Thyroid gland (tissue), 4 donors: ENCODE measurements at regions not wholly inside any gene's neighbourhood (a gene's known extent, or its start where the extent isn't known, plus 50 kb on each side); places are given as distances from the start of the nearest gene placed in this dataset.

Experiments used
- DNase-seq, 2 donors: peaks; one replicate each; pipeline ENCODE4 v3.0.0-alpha.2; 2019
- H3K27ac ChIP-seq, 3 donors: fragments of 200-600 bp; sonication (generic); 1 replicate in 2 of 3; 2 replicates in 1 of 3; pipeline ENCODE4 v1.5.1; 2016 to 2019; ENCODE audit warnings: mild to moderate bottlenecking in 1 of 3, moderate library complexity in 1 of 3
- H3K27me3 ChIP-seq: fragments of 200-600 bp; sonication (generic); one replicate; pipeline ENCODE4 v1.5.1; 2019
- H3K36me3 ChIP-seq, 2 donors: fragments of 200-600 bp; sonication (generic); one replicate each; pipeline ENCODE4 v1.5.1; 2016 to 2019
- H3K4me1 ChIP-seq, 2 donors: fragments of 200-600 bp; sonication (generic); one replicate each; pipeline ENCODE4 v1.5.1; 2017 to 2019
- H3K4me3 ChIP-seq, 3 donors: fragments of 200-600 bp; sonication (generic); replicated peaks in 1 of 3; 1 replicate in 2 of 3; 2 replicates in 1 of 3; pipeline ENCODE4 v1.5.1; 2016; ENCODE audit warnings: mild to moderate bottlenecking in 1 of 3
- H3K9me3 ChIP-seq: fragments of 200-600 bp; sonication (generic); one replicate; pipeline ENCODE4 v1.5.1; 2017
- CTCF ChIP-seq, 6 experiments: fragments of 200-600 bp in 3 of 6; fragments of 450-650 bp in 3 of 6; sonication (generic) in 3 of 6; IDR thresholded peaks; one replicate each; pipeline ENCODE4 v1.5.1; 2016 to 2019; ENCODE audit warnings: antibody characterized with exemption in 6 of 6, mild to moderate bottlenecking in 2 of 6, inconsistent platforms in 1 of 6, moderate library complexity in 1 of 6
- POLR2A ChIP-seq, 2 donors: fragments of 450-650 bp; IDR thresholded peaks; one replicate each; pipeline ENCODE4 v1.6.1; 2017; ENCODE audit warnings: antibody characterized with exemption in 2 of 2, mild to moderate bottlenecking in 2 of 2, moderate library complexity in 1 of 2
- WGBS, 2 donors: methylation state at CpG; one replicate each; pipeline ENCODE4 v1.1.5; 2017; 5-methylcytosine and 5-hydroxymethylcytosine counted together
- intact Hi-C: fragments of 100-400 bp; cut with DNase I; formaldehyde crosslinking; loops from one replicate; pipeline ENCODE4 v1.15.1; 2023

DNA sequence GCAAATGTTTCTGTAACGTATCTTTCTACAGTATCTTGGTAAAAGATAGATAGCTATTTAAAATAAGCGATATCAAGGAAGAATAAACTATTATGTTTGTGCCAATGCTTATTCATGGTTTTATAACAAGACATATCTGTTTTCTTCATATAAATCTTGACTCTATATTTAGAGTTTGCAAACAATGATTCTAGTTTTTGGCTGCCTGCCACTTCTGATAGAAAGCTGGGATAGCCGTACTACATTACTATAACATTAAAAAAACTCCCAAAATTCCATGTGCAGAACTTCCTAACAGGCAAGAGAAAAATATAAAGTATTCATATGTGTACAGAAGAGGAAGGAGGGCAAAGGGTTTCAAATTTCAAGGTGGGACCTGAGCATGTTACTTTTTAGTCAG lies 985.0 kb downstream of the BCL11A start:
- no peak overlapping the region for H3K27ac ChIP-seq
- DNase-seq = no peak
- intact Hi-C loops = no loop called here
- no peaks in the 10 kb centered on the region for H3K9me3 ChIP-seq
- 68% methylated on average over 3 of the region's 3 CpGs for WGBS, 2 donors
- H3K4me1 ChIP-seq = no peaks in the 10 kb centered on the region
- H3K27me3 ChIP-seq = no peaks in the 10 kb centered on the region
- TF ChIP-seq CTCF (IDR thresholded peaks at IDR 0.05) = no peak
- no peak for TF ChIP-seq POLR2A (IDR thresholded peaks at IDR 0.05)
- no peaks in the 10 kb centered on the region for H3K36me3 ChIP-seq
- H3K4me3 ChIP-seq = no peak overlapping the region

- DNase-seq = no peak
- 72 to 77% methylated on average over 6 of the region's 6 CpGs for WGBS, 2 donors
- no peak overlapping the region for H3K27ac ChIP-seq
These were observed 986.3 kb downstream of the BCL11A start for GRCh38 chr2:59567151-59567550.

GRCh38 chr2:59566739-59567138 lies 986.7 kb downstream of the BCL11A start:
- Histone ChIP-seq H3K27ac (no peak overlapping the region), H3K4me1 (no peaks in the 10 kb centered on the region), H3K27me3 (no peaks in the 10 kb centered on the region), H3K36me3 (no peaks in the 10 kb centered on the region), H3K9me3 (no peaks in the 10 kb centered on the region), H3K4me3 (no peak overlapping the region)
- no peak for DNase-seq
- TF ChIP-seq CTCF (IDR thresholded peaks at IDR 0.05) (no peak), POLR2A (IDR thresholded peaks at IDR 0.05) (no peak)
- WGBS, 2 donors = 81 to 84% methylated on average over 2 of the region's 2 CpGs
- intact Hi-C loops = no loop called here

More at GRCh38 chr2:59567151-59567550, 986.3 kb downstream of the BCL11A start:
- Histone ChIP-seq H3K36me3 (no peaks in the 10 kb centered on the region), H3K4me1 (no peaks in the 10 kb centered on the region), H3K27me3 (no peaks in the 10 kb centered on the region), H3K4me3 (no peak overlapping the region), H3K9me3 (no peaks in the 10 kb centered on the region)
- TF ChIP-seq CTCF (IDR thresholded peaks at IDR 0.05) = no peak
- intact Hi-C loops = no loop called here

- Histone ChIP-seq H3K27me3 (no peaks in the 10 kb centered on the region), H3K36me3 (no peaks in the 10 kb centered on the region), H3K27ac (no peak overlapping the region), H3K9me3 (no peaks in the 10 kb centered on the region), H3K4me1 (no peaks in the 10 kb centered on the region), H3K4me3 (no peak overlapping the region)
- no peak for DNase-seq
- TF ChIP-seq POLR2A (IDR thresholded peaks at IDR 0.05) = no peak
- no peak for TF ChIP-seq CTCF (IDR thresholded peaks at IDR 0.05)
- intact Hi-C loops = no loop called here
- WGBS, 2 donors = 70 to 74% methylated on average over 2 of the region's 2 CpGs
These were observed 992.2 kb downstream of the BCL11A start for GRCh38 chr2:59561281-59561680.

DNA sequence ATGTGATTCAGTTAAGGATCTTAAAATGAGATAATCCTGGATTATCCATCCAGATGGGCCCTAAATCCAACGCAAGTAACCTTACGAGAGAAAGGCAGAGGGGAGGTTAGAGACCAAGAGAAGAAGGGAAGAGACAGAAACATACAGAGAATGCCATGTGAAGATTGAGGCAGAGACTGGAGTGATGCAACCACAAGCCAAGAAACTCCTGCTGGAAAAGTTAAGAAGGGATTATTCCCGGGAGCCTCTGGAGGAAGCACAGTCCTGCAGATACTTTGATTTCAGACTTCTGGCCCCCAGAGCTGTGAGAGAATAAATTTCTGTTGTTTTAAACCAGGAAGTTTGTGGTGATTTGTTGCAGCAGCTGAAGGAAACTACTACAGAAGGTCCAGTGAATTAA lies 992.7 kb downstream of the BCL11A start:
- Histone ChIP-seq H3K36me3 (no peaks in the 10 kb centered on the region), H3K9me3 (no peaks in the 10 kb centered on the region), H3K4me3 (no peak overlapping the region), H3K27ac (no peak overlapping the region), H3K4me1 (no peaks in the 10 kb centered on the region), H3K27me3 (no peaks in the 10 kb centered on the region)
- intact Hi-C loops = no loop called here
- no peak for DNase-seq
- TF ChIP-seq CTCF (IDR thresholded peaks at IDR 0.05) (no peak), POLR2A (IDR thresholded peaks at IDR 0.05) (no peak)
- WGBS, 2 donors = 44 to 73% methylated on average over 3 of the region's 3 CpGs
